K562 (cell line): ENCODE measurements at regions not wholly inside any gene's neighbourhood (a gene's known extent, or its start where the extent isn't known, plus 50 kb on each side); places are given as distances from the start of the nearest gene placed in this dataset.

Experiments
- ATAC-seq: fragments of 200-7000 bp; cut with Tn5 transposase; 3 replicates; pipeline ENCODE4 v1.9.1; 2020; ENCODE audit warnings: moderate library complexity
- BruUV-seq: library from RNA; stranded (reverse); fragments of 400-500 nt; replicated peaks from 2 replicates; lab custom pipeline; 2021; lab: Mats Ljungman, UMichigan
- CTCF ChIA-PET: fragments of 300-600 bp; formaldehyde crosslinking; extraction: SDS; loops from one replicate; lab custom pipeline; 2021; ENCODE audit warnings: low intra/inter-chr PET ratio; lab: Yijun Ruan, JAX
- POLR2A ChIA-PET: fragments of 300-600, 350-650 bp; sonication (Branson Sonifier 250); formaldehyde crosslinking; extraction: SDS; loops from one replicate; lab custom pipeline; 2021; ENCODE audit warnings: antibody characterized with exemption, inconsistent platforms; lab: Yijun Ruan, JAX
- DNase-seq, 4 experiments: peaks; one replicate each; pipeline versions ENCODE4 v3.0.0 to v3.0.0-alpha.2; 2011 to 2018; ENCODE audit warnings: low spot score in 3 of 4, mixed read lengths in 3 of 4; ENCODE audit errors: extremely low read depth in 1 of 4
- FAIRE-seq: peaks from 2 replicates; lab custom pipeline; 2011; peaks lifted over from hg19 to GRCh38; lab: Jason Lieb, UNC
- H2AFZ ChIP-seq: 2 replicates; pipeline ENCODE4 v1.6.0; 2011; ENCODE audit warnings: low read depth, low read length, control low read depth, inconsistent platforms
- H3K27ac ChIP-seq: fragments of 200-600 bp; 3 replicates; pipeline ENCODE4 v1.8.0; 2011; ENCODE audit warnings: low read depth, mild to moderate bottlenecking, control low read depth, inconsistent platforms, low read length, moderate library complexity, mixed read lengths; ENCODE audit errors: extremely low read depth
- H3K27me3 ChIP-seq, 2 experiments: fragments of 300-600 bp in 1 of 2; 2 replicates in 1 of 2; 3 replicates in 1 of 2; pipeline versions ENCODE4 v1.6.0 to v1.8.0; 2011; ENCODE audit warnings: inconsistent platforms in 2 of 2, low read length in 2 of 2, mild to moderate bottlenecking in 1 of 2, mixed read lengths in 1 of 2, moderate library complexity in 1 of 2; ENCODE audit not compliant: control insufficient read depth in 2 of 2, insufficient read depth in 2 of 2
- H3K36me3 ChIP-seq: fragments of 300-600 bp; 3 replicates; pipeline ENCODE4 v1.8.0; 2011; ENCODE audit warnings: mild to moderate bottlenecking, low read length, inconsistent platforms; ENCODE audit not compliant: control insufficient read depth, insufficient read depth
- H3K4me1 ChIP-seq, 2 experiments: fragments of 200-600 bp in 1 of 2; replicated peaks in 1 of 2; 2 replicates in 1 of 2; 3 replicates in 1 of 2; pipeline versions ENCODE4 v1.5.1 to v1.8.0; 2011; ENCODE audit warnings: inconsistent platforms in 2 of 2, low read length in 2 of 2, mild to moderate bottlenecking in 1 of 2, mixed read lengths in 1 of 2, moderate library complexity in 1 of 2; ENCODE audit not compliant: control insufficient read depth in 2 of 2, insufficient read depth in 2 of 2
- H3K4me2 ChIP-seq: 2 replicates; pipeline ENCODE4 v1.6.1; 2011; ENCODE audit warnings: low read length, control low read depth, inconsistent platforms, mixed read lengths; ENCODE audit not compliant: insufficient read depth
- H3K4me3 ChIP-seq: fragments of 200-600 bp; sonication (generic), shearing (Covaris generic); 2 replicates; pipeline ENCODE4 v1.5.1; 2016; ENCODE audit warnings: control low read depth, inconsistent platforms
- H3K79me2 ChIP-seq: fragments of 200-600 bp; 3 replicates; pipeline ENCODE4 v1.8.0; 2011; ENCODE audit warnings: low read length, inconsistent platforms; ENCODE audit not compliant: control insufficient read depth, insufficient read depth
- H3K9ac ChIP-seq, 2 experiments: 2 replicates each; pipeline versions ENCODE4 v1.6.0 to v1.6.1; 2011; ENCODE audit warnings: low read depth in 2 of 2, low read length in 2 of 2, control low read depth in 1 of 2, inconsistent platforms in 1 of 2, mild to moderate bottlenecking in 1 of 2, mixed read lengths in 1 of 2; ENCODE audit not compliant: insufficient read depth in 1 of 2
- H3K9me1 ChIP-seq: one replicate; pipeline ENCODE4 v1.6.0; 2011; ENCODE audit warnings: inconsistent platforms, mild to moderate bottlenecking, low read length, moderate library complexity; ENCODE audit not compliant: control insufficient read depth, insufficient read depth
- H3K9me3 ChIP-seq: replicated peaks from 2 replicates; pipeline ENCODE4 v1.5.1; 2011; ENCODE audit warnings: low read depth, low read length, inconsistent platforms; ENCODE audit not compliant: control insufficient read depth, insufficient read depth
- H4K20me1 ChIP-seq: replicated peaks from 2 replicates; pipeline ENCODE4 v1.6.1; 2011; ENCODE audit warnings: low read length, inconsistent platforms, mixed read lengths; ENCODE audit not compliant: control insufficient read depth, insufficient read depth
- BCOR ChIP-seq: fragments of 450-650 bp; IDR thresholded peaks from 2 replicates; pipeline ENCODE4 v1.6.1; 2016
- CXXC5 ChIP-seq: fragments of 250-450 bp; sonication (Bioruptor Pico); IDR thresholded peaks from 2 replicates; pipeline ENCODE4 v1.8.0; 2022; ENCODE audit warnings: inconsistent platforms, mild to moderate bottlenecking, moderate library complexity
- EP400 ChIP-seq: fragments of 450-650 bp; IDR thresholded peaks from 2 replicates; pipeline ENCODE4 v1.6.1; 2017; ENCODE audit warnings: antibody characterized with exemption, mild to moderate bottlenecking, moderate library complexity
- FOSL1 ChIP-seq: fragments of 200-800 bp; sonication (Bioruptor generic); conservative IDR thresholded peaks from 2 replicates; pipeline ENCODE4 v1.6.1; 2016; ENCODE audit warnings: missing genetic modification characterization, missing compliant biosample characterization
- HMG20A ChIP-seq: fragments of 450-650 bp; formaldehyde crosslinking; conservative IDR thresholded peaks from 2 replicates; pipeline ENCODE4 v1.4.0; 2020; ENCODE audit warnings: mild to moderate bottlenecking, mixed read lengths
- RFX1 ChIP-seq: fragments of 450-650 bp; IDR thresholded peaks from 2 replicates; pipeline ENCODE4 v1.6.1; 2016; ENCODE audit warnings: mild to moderate bottlenecking, moderate library complexity
- STAG1 ChIP-seq: sonication (generic); formaldehyde crosslinking; IDR thresholded peaks from 2 replicates; pipeline ENCODE4 v1.5.0; 2020; ENCODE audit warnings: missing genetic modification reagents, borderline replicate concordance
- TEAD4 ChIP-seq, 2 experiments: sonication (generic) in 1 of 2; formaldehyde crosslinking in 1 of 2; IDR thresholded peaks; 2 replicates each; pipeline versions ENCODE4 v1.6.1 to v1.8.0; 2012 to 2022; ENCODE audit warnings: borderline replicate concordance in 1 of 2, inconsistent platforms in 1 of 2, low read length in 1 of 2, mild to moderate bottlenecking in 1 of 2, missing genetic modification reagents in 1 of 2
- in situ Hi-C: fragments of 300-500 bp; cut with MboI; formaldehyde crosslinking; loops from 4 replicates; pipeline ENCODE4 v1.15.0; 2018; ENCODE audit warnings: inconsistent platforms, mixed read lengths
- intact Hi-C: fragments of 100-400 bp; cut with micrococcal nuclease; formaldehyde crosslinking; loops from 2 replicates; pipeline ENCODE4 v1.14.2; 2022
- TF ChIP-seq, protein P1 (sequence below): fragments of 250-450 bp; sonication (Bioruptor Pico); IDR thresholded peaks from 2 replicates; pipeline ENCODE4 v1.6.1; 2021; ENCODE audit warnings: mild to moderate bottlenecking

GRCh38 chr4:120431180-120431579 lies 364.5 kb upstream of the MAD2L1 start:
- Histone ChIP-seq H3K79me2 (no peaks in the 10 kb centered on the region), H3K27me3 (no peaks in the 10 kb centered on the region), H3K27ac (no peak overlapping the region), H3K4me2 (no peak overlapping the region), H3K9ac (no peak overlapping the region), H4K20me1 (no peaks in the 10 kb centered on the region), H3K9me3 (no peaks in the 10 kb centered on the region), H2AFZ (no peak overlapping the region), H3K4me1 (no peaks in the 10 kb centered on the region), H3K9me1 (no peaks in the 10 kb centered on the region), H3K36me3 (no peaks in the 10 kb centered on the region), H3K4me3 (no peak overlapping the region)
- DNase-seq, result no peak
- ATAC-seq, result no peak
- in situ Hi-C loops (no loop called here), intact Hi-C loops (no loop called here)
- no peak for FAIRE-seq
- CTCF ChIA-PET, result no interaction called here
- POLR2A ChIA-PET, result no interaction called here
- no TSS peak for BruUV-seq
- TF ChIP-seq TEAD4 (IDR thresholded peaks at IDR 0.05; ENCODE audit: low read length), result no peak
- TF ChIP-seq TEAD4 (CRISPR knock-in tag; IDR thresholded peaks at IDR 0.05; ENCODE audit: borderline replicate concordance), result no peak
- no peak for TF ChIP-seq STAG1 (CRISPR knock-in tag)
- no peak for TF ChIP-seq FOSL1
- TF ChIP-seq HMG20A (CRISPR knock-in tag), result no peak
- TF ChIP-seq CXXC5 (CRISPR knock-in tag), result no peak
- TF ChIP-seq, protein P1, sequence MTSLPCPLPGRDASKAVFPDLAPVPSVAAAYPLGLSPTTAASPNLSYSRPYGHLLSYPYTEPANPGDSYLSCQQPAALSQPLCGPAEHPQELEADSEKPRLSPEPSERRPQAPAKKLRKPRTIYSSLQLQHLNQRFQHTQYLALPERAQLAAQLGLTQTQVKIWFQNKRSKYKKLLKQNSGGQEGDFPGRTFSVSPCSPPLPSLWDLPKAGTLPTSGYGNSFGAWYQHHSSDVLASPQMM (CRISPR knock-in tag), result no peak

GRCh38 chr4:120418146-120418545 lies 351.5 kb upstream of the MAD2L1 start:
- no peak overlapping the region for H3K9ac ChIP-seq
- no peak overlapping the region for H3K4me2 ChIP-seq
- H4K20me1 ChIP-seq, result no peaks in the 10 kb centered on the region
- no TSS peak for BruUV-seq
- in situ Hi-C loops, result no loop called here
- no peak for DNase-seq
- FAIRE-seq, result no peak
- no peak for ATAC-seq
- ChIA-PET POLR2A (no interaction called here), CTCF (no interaction called here)
- H3K27me3 ChIP-seq, result no peaks in the 10 kb centered on the region
- TF ChIP-seq BCOR, result no peak
- TF ChIP-seq RFX1, result no peak
- TF ChIP-seq EP400, result no peak
- no peaks in the 10 kb centered on the region for H3K9me1 ChIP-seq
- no peak overlapping the region for H3K27ac ChIP-seq
- no peak overlapping the region for H3K4me3 ChIP-seq
- intact Hi-C loops, result no loop called here
- no peaks in the 10 kb centered on the region for H3K36me3 ChIP-seq
- H3K79me2 ChIP-seq, result no peaks in the 10 kb centered on the region
- H3K4me1 ChIP-seq, result no peaks in the 10 kb centered on the region
- H2AFZ ChIP-seq, result no peak overlapping the region
- no peaks in the 10 kb centered on the region for H3K9me3 ChIP-seq
